Ovary (tissue), 3 donors: ENCODE measurements at regions not wholly inside any gene's neighbourhood (a gene's known extent, or its start where the extent isn't known, plus 50 kb on each side); places are given as distances from the start of the nearest gene placed in this dataset.

ENCODE experiments used
- POLR2A ChIP-seq: fragments of 450-650 bp; IDR thresholded peaks from one replicate; pipeline ENCODE4 v1.6.1; 2017; ENCODE audit warnings: antibody characterized with exemption, mild to moderate bottlenecking, moderate library complexity
- TF ChIP-seq, protein P1 (sequence below), 3 donors: fragments of 450-650 bp in 2 of 3; fragments of 200-600 bp in 1 of 3; IDR thresholded peaks; one replicate each; pipeline versions ENCODE4 v1.5.1 to v1.8.0; 2016 to 2022; ENCODE audit warnings: antibody characterized with exemption in 3 of 3, mild to moderate bottlenecking in 1 of 3
- donor health status: DM: no; HTN: no; CAD: no.

- no peak for TF ChIP-seq POLR2A
- TF ChIP-seq, protein P1, sequence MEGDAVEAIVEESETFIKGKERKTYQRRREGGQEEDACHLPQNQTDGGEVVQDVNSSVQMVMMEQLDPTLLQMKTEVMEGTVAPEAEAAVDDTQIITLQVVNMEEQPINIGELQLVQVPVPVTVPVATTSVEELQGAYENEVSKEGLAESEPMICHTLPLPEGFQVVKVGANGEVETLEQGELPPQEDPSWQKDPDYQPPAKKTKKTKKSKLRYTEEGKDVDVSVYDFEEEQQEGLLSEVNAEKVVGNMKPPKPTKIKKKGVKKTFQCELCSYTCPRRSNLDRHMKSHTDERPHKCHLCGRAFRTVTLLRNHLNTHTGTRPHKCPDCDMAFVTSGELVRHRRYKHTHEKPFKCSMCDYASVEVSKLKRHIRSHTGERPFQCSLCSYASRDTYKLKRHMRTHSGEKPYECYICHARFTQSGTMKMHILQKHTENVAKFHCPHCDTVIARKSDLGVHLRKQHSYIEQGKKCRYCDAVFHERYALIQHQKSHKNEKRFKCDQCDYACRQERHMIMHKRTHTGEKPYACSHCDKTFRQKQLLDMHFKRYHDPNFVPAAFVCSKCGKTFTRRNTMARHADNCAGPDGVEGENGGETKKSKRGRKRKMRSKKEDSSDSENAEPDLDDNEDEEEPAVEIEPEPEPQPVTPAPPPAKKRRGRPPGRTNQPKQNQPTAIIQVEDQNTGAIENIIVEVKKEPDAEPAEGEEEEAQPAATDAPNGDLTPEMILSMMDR (IDR thresholded peaks at IDR 0.05), result no peak
Measured at GRCh38 chr4:121229993-121230392, 65.9 kb upstream of the TNIP3 start.
